SKM-1 treated with dmso at 0.1 percent for 144 hours (cell line): ENCODE measurements at regions not wholly inside any gene's neighbourhood (a gene's known extent, or its start where the extent isn't known, plus 50 kb on each side); places are given as distances from the start of the nearest gene placed in this dataset.

ENCODE experiments used
- DNase-seq: peaks from one replicate; lab custom pipeline; 2025; ENCODE audit not compliant: unreplicated experiment; lab: John Stamatoyannopoulos, UW

- DNase-seq, result no peak
Observed at GRCh38 chr1:233514946-233515391, 98.9 kb upstream of the KCNK1 start.

GRCh38 chr1:233516732-233517131 is 97.2 kb upstream of the KCNK1 start:
- no peak for DNase-seq

- peak; percentile 93 for DNase-seq
Observed at GRCh38 chr1:233518344-233518743, 95.6 kb upstream of the KCNK1 start.

GRCh38 chr1:233520261-233521191 is 93.4 kb upstream of the KCNK1 start:
- DNase-seq, result no peak

GRCh38 chr1:233523047-233523446 is 90.9 kb upstream of the KCNK1 start:
- DNase-seq, result no peak

- DNase-seq, result no peak
Observed at GRCh38 chr1:233527818-233528217, 86.1 kb upstream of the KCNK1 start.

GRCh38 chr1:233530665-233531386 is 83.1 kb upstream of the KCNK1 start:
- no peak for DNase-seq

GRCh38 chr1:233540816-233541215 is 73.1 kb upstream of the KCNK1 start:
- DNase-seq, result no peak

- no peak for DNase-seq
Observed at GRCh38 chr1:233543338-233544255, 70.3 kb upstream of the KCNK1 start.

GRCh38 chr1:233544304-233544703 is 69.6 kb upstream of the KCNK1 start:
- no peak for DNase-seq

- DNase-seq, result no peak
Observed at GRCh38 chr1:233547726-233548125, 66.2 kb upstream of the KCNK1 start.

GRCh38 chr1:233549404-233549803 is 64.5 kb upstream of the KCNK1 start:
- DNase-seq, result no peak

- no peak for DNase-seq
Observed at GRCh38 chr1:233549917-233550316, 64.0 kb upstream of the KCNK1 start.

GRCh38 chr1:233554037-233554436 is 59.9 kb upstream of the KCNK1 start:
- DNase-seq, result no peak

- DNase-seq, result no peak
Observed at GRCh38 chr1:233561708-233562426, 52.0 kb upstream of the KCNK1 start.
